ENCODE measurements at regions not wholly inside any gene's neighbourhood (a gene's known extent, or its start where the extent isn't known, plus 50 kb on each side); places are given as distances from the start of the nearest gene placed in this dataset.

GRCh38 chr10:56728349-56728748, 367.3 kb upstream of the ZWINT start:
- Histone ChIP-seq H3K27ac (no peak overlapping the region), H3K4me3 (no peak overlapping the region), H3K9me3 (no peaks in the 10 kb centered on the region), H3K36me3 (no peaks in the 10 kb centered on the region), H3K4me1 (no peaks in the 10 kb centered on the region), H3K27me3 (no peaks in the 10 kb centered on the region)
- intact Hi-C loops (cut with DNase I; ENCODE audit: low total_unique reads): no loop called here
- TF ChIP-seq, protein P1, sequence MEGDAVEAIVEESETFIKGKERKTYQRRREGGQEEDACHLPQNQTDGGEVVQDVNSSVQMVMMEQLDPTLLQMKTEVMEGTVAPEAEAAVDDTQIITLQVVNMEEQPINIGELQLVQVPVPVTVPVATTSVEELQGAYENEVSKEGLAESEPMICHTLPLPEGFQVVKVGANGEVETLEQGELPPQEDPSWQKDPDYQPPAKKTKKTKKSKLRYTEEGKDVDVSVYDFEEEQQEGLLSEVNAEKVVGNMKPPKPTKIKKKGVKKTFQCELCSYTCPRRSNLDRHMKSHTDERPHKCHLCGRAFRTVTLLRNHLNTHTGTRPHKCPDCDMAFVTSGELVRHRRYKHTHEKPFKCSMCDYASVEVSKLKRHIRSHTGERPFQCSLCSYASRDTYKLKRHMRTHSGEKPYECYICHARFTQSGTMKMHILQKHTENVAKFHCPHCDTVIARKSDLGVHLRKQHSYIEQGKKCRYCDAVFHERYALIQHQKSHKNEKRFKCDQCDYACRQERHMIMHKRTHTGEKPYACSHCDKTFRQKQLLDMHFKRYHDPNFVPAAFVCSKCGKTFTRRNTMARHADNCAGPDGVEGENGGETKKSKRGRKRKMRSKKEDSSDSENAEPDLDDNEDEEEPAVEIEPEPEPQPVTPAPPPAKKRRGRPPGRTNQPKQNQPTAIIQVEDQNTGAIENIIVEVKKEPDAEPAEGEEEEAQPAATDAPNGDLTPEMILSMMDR (IDR thresholded peaks at IDR 0.05): no peak
- DNase-seq: no peak

DNA sequence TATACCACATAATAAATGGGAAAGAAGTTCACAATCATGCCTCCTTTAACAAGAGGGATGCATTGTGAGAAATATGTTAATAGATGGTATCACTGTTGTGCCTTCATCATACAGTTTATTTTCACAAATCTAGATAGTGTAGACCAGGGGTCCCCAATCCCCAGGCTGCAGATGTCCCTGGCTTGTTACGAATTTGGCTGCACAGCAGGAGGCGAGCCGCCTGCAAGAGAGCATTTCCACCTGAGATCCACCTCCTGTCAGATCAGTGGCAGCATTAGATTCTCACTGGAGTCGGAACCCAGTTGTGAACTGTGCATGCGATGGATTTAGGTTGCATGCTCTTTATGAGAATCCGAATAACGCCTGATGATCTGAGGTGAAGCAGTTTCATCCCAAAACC, 361.9 kb upstream of the ZWINT start:
- no peak overlapping the region for H3K4me3 ChIP-seq
- TF ChIP-seq, protein P1 (IDR thresholded peaks at IDR 0.05): no peak
- no peaks in the 10 kb centered on the region for H3K27me3 ChIP-seq
- H3K36me3 ChIP-seq: no peaks in the 10 kb centered on the region
- DNase-seq: no peak
- H3K9me3 ChIP-seq: no peaks in the 10 kb centered on the region
- no peaks in the 10 kb centered on the region for H3K4me1 ChIP-seq
- intact Hi-C loops (cut with DNase I; ENCODE audit: low total_unique reads): no loop called here
- H3K27ac ChIP-seq: no peak overlapping the region

GRCh38 chr10:56715262-56715661, 354.2 kb upstream of the ZWINT start:
- no peak for DNase-seq
- TF ChIP-seq, protein P1 (IDR thresholded peaks at IDR 0.05): no peak
- Histone ChIP-seq H3K4me3 (no peak overlapping the region), H3K27ac (no peak overlapping the region), H3K27me3 (no peaks in the 10 kb centered on the region), H3K36me3 (no peaks in the 10 kb centered on the region), H3K9me3 (no peaks in the 10 kb centered on the region), H3K4me1 (no peaks in the 10 kb centered on the region)
- intact Hi-C loops (cut with DNase I; ENCODE audit: low total_unique reads): no loop called here

GRCh38 chr10:56698506-56698905, 337.4 kb upstream of the ZWINT start:
- TF ChIP-seq, protein P1 (IDR thresholded peaks at IDR 0.05): no peak
- Histone ChIP-seq H3K9me3 (no peaks in the 10 kb centered on the region), H3K36me3 (no peaks in the 10 kb centered on the region), H3K27me3 (no peaks in the 10 kb centered on the region), H3K4me1 (no peaks in the 10 kb centered on the region), H3K4me3 (no peak overlapping the region), H3K27ac (no peak overlapping the region)
- intact Hi-C loops (cut with DNase I; ENCODE audit: low total_unique reads): no loop called here
- no peak for DNase-seq

DNA sequence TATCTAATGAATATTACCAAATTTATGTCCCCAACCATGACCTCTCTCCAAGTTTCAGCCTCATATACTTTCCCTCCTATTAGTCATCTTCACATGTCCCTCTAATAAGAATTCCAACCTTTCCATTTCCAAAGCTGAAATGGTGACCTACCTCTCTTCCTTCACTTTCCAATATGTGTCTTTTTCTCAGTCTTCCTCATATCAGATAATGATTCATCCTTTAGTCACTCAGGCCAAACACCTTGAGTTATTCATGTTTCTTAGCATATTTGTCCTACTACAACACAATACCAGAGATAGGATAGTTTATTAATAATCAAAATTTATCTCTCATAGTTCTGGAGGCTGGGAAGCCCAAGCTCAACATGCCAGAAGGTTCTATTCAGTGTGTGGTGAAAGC, 318.5 kb upstream of the ZWINT start:
- no peaks in the 10 kb centered on the region for H3K4me1 ChIP-seq
- no peaks in the 10 kb centered on the region for H3K27me3 ChIP-seq
- no peak overlapping the region for H3K4me3 ChIP-seq
- H3K27ac ChIP-seq: no peak overlapping the region
- intact Hi-C loops (cut with DNase I; ENCODE audit: low total_unique reads): no loop called here
- H3K36me3 ChIP-seq: no peaks in the 10 kb centered on the region
- DNase-seq: no peak
- H3K9me3 ChIP-seq: peaks cover 0 to 9% (median 0%) of the 10 kb centered on the region in 3 donors
- TF ChIP-seq, protein P1 (IDR thresholded peaks at IDR 0.05): no peak

- H3K4me3 ChIP-seq: no peak overlapping the region
- DNase-seq: no peak
- TF ChIP-seq, protein P1 (IDR thresholded peaks at IDR 0.05): no peak
- H3K4me1 ChIP-seq: no peaks in the 10 kb centered on the region
- intact Hi-C loops (cut with DNase I; ENCODE audit: low total_unique reads): no loop called here
- no peaks in the 10 kb centered on the region for H3K9me3 ChIP-seq
- H3K27me3 ChIP-seq: no peaks in the 10 kb centered on the region
- no peak overlapping the region for H3K27ac ChIP-seq
- no peaks in the 10 kb centered on the region for H3K36me3 ChIP-seq
Measured at GRCh38 chr10:56662765-56663447, 301.8 kb upstream of the ZWINT start.

Measured in tibial artery (tissue), 4 donors.